Forelimb muscle (tissue), 1 donor: ENCODE measurements at regions not wholly inside any gene's neighbourhood (a gene's known extent, or its start where the extent isn't known, plus 50 kb on each side); places are given as distances from the start of the nearest gene placed in this dataset.

Experiments
- DNase-seq: peaks from one replicate; pipeline ENCODE4 v3.0.0-alpha.2; 2013; ENCODE audit warnings: low read depth

DNA sequence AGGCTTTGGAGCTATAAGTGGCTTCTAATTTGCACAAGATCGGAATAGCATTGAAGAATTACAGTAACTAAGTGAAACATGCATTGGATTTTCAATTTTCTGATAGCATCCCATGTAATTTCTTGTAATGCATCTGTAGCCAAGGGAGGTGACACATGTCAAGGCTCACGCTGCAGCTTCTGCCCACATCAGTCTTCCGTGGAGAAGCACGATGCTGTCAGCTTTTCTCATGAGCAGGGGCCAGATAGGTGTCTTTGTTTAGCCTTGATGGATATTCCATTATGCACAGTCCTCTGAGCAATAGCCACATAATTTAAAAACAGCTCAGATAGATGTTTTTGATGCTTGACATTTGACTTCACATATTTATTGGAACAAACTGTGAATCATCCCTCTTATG is 1046.9 kb upstream of the EEF2KMT start:
- DNase-seq, result no peak

GRCh38 chr16:6143020-6143419 is 1045.4 kb upstream of the EEF2KMT start:
- DNase-seq, result no peak

GRCh38 chr16:6133009-6133557 is 1035.5 kb upstream of the EEF2KMT start:
- no peak for DNase-seq

- no peak for DNase-seq
Observed at GRCh38 chr16:6132121-6132520, 1034.5 kb upstream of the EEF2KMT start.

- no peak for DNase-seq
Observed at GRCh38 chr16:6131526-6132050, 1034.0 kb upstream of the EEF2KMT start.

GRCh38 chr16:6125483-6126259 is 1028.1 kb upstream of the EEF2KMT start:
- DNase-seq, result no peak

GRCh38 chr16:6124136-6124535 is 1026.5 kb upstream of the EEF2KMT start:
- no peak for DNase-seq

- DNase-seq, result no peak
Observed at GRCh38 chr16:6122401-6122800, 1024.8 kb upstream of the EEF2KMT start.

- DNase-seq, result no peak
Observed at GRCh38 chr16:6114691-6115090, 1017.1 kb upstream of the EEF2KMT start.

DNA sequence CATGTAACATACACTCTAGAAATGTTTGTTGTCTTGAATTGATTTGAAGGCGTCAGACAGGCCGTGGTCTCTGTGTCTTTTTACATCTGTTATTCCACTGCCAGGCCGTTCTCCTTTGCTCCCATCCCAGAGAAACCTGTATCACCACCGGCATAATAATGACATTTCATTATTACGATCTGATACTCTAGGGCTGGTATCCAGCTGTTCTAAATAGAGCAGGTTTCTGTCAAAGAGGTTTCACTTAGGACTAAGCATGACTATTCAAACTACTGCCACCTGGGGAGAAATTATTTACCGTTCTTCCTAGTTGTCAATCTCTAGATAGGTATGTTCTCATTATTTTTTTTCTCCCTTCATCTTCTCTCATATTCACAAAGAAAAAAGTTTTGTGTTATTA is 1016.2 kb upstream of the EEF2KMT start:
- DNase-seq, result no peak

GRCh38 chr16:6112700-6113099 is 1015.1 kb upstream of the EEF2KMT start:
- no peak for DNase-seq

DNA sequence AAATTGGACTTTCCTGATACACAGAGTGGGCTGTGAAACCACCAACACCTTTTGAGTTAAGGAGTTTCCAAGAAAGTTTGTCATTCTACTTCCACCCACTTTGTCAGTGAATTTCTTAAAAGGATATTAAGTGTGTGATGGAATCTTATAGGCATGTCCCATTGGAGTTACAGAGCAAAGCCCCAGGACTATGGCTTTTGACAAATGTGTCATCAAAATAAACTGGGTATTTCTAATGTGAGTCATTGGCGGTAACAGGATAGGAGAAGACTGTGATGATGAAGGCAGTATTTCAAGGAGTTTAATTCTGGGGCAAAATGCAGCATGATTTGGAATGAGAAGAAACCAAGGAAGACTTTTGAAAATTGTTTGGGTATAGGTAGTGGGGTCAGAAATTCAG is 1013.8 kb upstream of the EEF2KMT start:
- no peak for DNase-seq

DNA sequence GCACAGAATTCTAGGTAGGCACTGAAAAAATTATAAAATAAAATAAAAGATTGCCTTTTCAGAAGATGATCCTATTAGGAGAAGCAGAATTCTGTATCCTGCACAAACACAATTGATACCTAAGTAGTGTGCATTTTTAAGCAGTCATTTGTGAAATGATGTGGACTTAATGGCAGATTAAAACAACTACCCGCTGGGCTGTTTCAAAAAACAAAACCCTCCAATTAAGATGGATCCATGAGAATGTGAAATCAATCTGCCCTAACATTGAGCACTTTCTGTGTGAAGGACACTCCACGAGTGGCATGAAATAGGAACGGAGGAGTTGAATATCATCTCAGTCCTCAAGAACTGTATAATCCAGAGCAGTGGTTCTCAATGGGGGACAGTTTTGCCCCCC is 1012.8 kb upstream of the EEF2KMT start:
- DNase-seq, result no peak

DNA sequence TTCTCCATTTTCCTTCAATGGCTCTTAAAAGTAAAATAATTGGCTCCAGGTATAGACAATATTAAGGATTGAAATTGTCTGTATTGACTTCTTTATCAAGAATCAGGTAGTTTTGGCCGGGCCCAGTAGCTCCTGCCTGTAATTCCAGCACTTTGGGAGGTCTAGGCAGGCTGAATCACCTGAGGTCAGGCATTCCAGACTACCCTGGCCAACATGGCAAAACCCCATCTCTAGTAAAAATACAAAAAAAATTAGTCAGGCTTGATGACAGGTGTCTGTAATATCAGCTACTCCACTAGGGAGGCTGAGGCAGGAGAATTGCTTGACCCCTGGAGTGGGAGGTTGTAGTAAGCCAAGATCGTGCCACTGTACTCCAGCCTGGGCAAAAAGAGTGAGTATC is 1008.5 kb upstream of the EEF2KMT start:
- no peak for DNase-seq

GRCh38 chr16:6105115-6105514 is 1007.5 kb upstream of the EEF2KMT start:
- no peak for DNase-seq

GRCh38 chr16:6104428-6104827 is 1006.8 kb upstream of the EEF2KMT start:
- DNase-seq, result no peak

DNA sequence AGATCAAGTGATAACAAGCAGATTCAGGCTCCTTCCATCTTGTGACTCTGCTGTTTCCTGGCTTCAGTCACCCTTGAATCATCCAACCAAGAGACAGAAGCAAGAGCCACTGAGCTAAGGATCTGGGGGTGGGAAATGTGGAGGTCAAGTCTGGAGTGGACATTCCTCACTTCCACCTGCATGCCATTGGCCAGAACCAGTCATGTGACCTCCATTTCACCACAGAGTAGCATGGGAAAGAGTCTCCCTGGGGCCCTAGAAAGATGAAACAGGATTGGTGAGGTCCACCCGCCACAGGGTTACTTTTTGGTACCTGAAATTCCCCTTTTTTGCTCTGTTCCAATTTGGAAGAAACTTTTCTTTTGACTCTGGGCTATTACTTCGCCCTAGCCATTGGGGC is 1006.0 kb upstream of the EEF2KMT start:
- no peak for DNase-seq

GRCh38 chr16:6099102-6099501 is 1001.5 kb upstream of the EEF2KMT start:
- no peak for DNase-seq

- DNase-seq, result no peak
Observed at GRCh38 chr16:6096931-6097670, 999.5 kb upstream of the EEF2KMT start.

DNA sequence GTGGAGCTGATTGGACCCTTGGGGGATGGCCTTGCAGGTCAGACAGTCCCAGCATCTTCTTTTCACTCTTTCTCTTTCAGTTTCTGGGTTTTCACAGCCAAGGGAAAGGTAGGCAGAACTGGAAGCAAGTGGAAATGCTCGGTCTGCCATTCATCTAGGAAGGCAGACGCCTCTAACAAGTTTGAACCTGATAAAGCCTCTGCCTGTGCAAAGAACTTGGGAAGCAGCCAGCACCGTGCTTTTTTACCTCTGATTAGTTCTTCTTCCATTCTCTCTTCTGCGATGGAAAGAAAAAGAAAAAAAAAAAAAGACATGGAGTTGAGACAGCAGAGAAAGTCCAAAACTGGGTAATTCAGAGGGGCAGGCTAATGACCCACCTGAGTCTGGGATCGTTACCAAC is 997.8 kb upstream of the EEF2KMT start:
- DNase-seq, result no peak

- DNase-seq, result no peak
Observed at GRCh38 chr16:6091021-6091420, 993.4 kb upstream of the EEF2KMT start.

DNA sequence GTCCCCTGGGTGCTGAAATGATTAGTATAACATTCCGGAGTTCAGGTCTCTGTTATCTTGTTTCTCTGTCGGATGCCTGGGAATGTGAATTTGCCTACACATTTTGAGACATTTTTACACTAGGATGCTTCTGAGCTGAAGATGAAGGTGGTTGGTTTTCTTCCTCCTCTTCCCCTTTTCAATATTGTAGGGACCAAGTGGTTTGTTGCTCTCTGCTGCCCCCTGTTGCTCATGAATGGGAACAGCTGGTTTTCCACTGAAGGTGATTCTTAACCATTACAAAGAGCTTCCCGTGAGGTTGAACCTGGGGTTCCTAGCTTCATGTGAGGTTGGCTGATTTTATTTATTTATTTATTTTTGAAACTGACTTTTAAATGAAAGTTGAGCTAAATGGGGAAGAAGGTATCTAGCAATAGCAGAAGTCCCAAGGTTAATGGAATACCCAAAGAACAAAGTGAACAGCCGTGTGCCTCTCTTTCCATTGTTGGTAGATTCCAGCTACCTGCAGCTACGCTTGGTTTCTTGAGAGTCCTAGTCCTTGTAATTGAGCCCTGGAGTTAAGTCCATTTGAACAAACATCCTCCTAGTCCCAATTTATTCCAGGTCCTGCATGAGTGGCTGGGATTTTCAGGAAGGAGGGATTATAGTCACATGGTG is 983.9 kb upstream of the EEF2KMT start:
- no peak for DNase-seq
